Fibroblast of mammary gland (primary cell): ENCODE measurements at regions not wholly inside any gene's neighbourhood (a gene's known extent, or its start where the extent isn't known, plus 50 kb on each side); places are given as distances from the start of the nearest gene placed in this dataset.

Experiments
- DNase-seq: peaks from one replicate; pipeline ENCODE4 v3.0.0-alpha.2; 2010; ENCODE audit warnings: low read depth
- H3K4me3 ChIP-seq: 2 replicates; pipeline ENCODE4 v1.5.1; 2011; ENCODE audit warnings: low read depth, mild to moderate bottlenecking, low read length, moderate library complexity; ENCODE audit not compliant: control insufficient read depth
- TF ChIP-seq, protein P1 (sequence below): conservative IDR thresholded peaks from 2 replicates; pipeline ENCODE4 v1.5.1; 2011; ENCODE audit warnings: low read depth, low read length, inconsistent platforms; ENCODE audit not compliant: control insufficient read depth, insufficient read depth

DNA sequence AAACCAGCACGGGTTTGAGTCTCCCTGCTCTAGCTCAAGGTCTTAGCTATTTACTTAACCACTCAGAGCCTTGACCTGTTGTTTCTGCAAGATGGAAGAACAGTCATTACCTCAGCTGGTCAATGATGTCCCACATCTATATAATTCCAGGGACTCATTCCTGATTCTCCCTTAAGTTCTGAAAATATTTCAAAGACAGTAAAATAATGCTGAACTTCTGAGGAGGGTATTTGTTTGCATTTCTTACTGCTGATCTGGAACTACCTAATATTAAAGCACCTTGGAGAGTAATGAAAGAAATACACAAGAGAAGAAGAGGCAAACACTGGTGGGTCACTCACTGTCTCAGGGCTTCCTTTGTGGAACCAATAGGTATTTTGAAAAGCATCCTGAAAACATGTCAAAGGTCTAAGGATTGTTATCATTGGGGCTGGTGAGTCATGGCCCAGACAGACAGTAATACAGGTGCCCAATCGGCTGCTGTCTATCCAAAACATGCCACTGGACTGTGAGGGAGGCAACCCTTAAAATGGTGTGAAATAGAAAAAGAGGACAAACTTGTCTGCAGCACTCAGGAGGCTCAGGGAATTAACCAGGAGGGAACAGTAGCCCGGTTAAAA is 88.7 kb upstream of the EGLN3 start:
- TF ChIP-seq, protein P1, sequence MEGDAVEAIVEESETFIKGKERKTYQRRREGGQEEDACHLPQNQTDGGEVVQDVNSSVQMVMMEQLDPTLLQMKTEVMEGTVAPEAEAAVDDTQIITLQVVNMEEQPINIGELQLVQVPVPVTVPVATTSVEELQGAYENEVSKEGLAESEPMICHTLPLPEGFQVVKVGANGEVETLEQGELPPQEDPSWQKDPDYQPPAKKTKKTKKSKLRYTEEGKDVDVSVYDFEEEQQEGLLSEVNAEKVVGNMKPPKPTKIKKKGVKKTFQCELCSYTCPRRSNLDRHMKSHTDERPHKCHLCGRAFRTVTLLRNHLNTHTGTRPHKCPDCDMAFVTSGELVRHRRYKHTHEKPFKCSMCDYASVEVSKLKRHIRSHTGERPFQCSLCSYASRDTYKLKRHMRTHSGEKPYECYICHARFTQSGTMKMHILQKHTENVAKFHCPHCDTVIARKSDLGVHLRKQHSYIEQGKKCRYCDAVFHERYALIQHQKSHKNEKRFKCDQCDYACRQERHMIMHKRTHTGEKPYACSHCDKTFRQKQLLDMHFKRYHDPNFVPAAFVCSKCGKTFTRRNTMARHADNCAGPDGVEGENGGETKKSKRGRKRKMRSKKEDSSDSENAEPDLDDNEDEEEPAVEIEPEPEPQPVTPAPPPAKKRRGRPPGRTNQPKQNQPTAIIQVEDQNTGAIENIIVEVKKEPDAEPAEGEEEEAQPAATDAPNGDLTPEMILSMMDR, result no peak
- no peak for DNase-seq
- no peak overlapping the region for H3K4me3 ChIP-seq

DNA sequence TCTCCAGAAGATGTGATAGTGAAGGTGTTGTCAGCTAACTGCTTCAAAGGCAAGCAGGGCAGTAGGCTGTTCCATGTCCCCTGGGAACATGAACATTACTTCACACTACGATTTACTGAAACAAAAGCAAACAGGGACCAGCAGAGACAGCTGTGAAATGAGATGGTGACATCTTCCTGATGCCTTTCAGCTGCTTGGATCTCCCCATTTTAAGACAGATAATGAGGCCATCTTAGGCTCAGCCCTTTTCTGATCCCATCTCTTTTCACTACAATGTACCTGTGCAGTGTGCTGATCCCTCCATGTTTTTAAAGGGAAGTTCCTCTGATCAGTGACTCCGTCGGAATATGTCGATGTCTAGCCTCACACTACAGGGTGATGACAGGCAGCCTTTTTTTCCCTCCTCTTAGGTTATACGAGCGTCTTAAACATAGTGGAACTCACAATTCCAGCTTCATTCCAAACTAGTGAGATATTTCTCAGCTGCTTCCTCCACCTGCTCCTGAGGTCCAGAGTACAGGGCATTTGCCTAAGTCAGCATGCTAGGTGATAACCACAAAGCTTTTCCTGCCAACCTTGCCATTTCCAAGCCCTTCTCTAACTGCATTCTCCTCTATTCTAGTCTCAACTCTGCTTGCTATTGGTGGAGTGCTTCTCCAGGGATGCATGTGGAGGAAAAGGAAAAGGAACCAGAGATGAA is 87.6 kb upstream of the EGLN3 start:
- TF ChIP-seq, protein P1, result no peak
- DNase-seq, result no peak
- H3K4me3 ChIP-seq, result no peak overlapping the region

DNA sequence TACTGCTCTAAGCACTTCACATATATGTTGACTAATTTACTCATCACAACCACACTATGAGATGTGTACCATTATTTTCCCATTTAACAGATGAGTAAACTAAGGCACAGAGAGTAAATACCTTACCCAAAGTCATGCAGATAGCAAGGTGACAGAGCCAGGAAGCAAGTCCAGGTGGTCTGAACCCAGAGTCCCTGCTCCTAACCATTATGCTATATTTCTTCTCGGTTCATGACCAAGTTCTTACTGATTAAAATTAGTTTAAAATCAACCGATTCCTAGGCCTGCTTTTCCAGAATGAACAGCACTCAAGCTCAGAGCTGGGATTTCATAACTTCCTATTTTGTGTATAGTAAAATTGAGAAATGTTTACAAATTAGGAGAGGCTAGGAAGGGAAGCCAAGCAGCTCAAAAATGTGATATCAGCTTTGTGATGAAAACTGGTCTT is 85.5 kb upstream of the EGLN3 start:
- TF ChIP-seq, protein P1, result no peak
- DNase-seq, result no peak
- no peak overlapping the region for H3K4me3 ChIP-seq

DNA sequence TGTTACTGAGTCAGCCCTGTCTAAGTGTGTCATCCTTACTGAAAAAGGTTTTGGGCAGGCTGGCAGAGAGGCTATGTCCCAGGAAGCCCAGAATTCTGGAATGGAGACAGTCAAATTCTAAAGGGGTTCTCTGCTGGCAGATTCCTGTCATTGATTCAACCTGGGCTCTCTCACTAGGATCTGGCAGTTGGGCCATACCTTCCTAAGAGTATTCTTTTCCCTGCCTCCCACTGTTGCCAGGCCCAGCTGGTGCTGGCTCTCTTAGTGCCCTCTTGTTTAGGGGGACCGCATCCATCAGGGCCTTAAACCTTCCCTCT is 85.0 kb upstream of the EGLN3 start:
- TF ChIP-seq, protein P1, result no peak
- DNase-seq, result no peak
- H3K4me3 ChIP-seq, result no peak overlapping the region

DNA sequence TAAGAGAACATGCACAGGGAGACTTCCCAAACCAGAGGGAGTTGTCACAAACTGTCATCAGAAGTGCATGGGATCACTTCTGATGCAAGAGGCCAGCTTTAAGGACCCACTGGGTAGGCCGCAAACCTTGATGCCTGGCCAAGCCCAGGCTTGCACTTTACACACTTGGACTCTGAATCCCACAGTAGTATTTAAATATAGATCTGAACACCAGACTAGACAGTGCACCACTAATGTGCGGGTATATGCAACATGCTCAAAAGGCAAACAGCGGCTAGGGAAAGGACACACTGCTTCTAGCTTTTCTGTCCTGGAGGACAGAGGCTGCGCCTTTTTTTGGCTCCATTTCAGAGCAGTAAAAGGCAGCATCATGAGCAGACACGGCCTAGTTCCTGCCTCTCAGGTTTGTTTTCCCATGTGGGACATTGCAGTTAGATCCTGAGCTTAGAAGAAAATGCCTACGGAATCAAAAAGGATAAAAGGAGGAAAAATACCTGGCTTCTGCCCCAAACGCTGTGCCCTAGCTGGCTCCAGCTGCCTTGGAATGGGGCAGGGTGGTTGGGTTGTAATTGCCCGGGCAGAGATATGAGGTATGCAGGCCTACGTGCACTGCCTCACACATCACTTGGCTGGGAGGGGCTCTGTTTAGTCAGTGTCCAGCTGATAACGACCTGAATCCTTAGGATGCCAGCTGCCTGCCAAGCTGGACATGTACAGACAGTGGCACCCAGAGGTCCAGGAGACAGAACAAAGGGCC is 84.5 kb upstream of the EGLN3 start:
- H3K4me3 ChIP-seq, result no peak overlapping the region
- TF ChIP-seq, protein P1, result no peak
- no peak for DNase-seq

DNA sequence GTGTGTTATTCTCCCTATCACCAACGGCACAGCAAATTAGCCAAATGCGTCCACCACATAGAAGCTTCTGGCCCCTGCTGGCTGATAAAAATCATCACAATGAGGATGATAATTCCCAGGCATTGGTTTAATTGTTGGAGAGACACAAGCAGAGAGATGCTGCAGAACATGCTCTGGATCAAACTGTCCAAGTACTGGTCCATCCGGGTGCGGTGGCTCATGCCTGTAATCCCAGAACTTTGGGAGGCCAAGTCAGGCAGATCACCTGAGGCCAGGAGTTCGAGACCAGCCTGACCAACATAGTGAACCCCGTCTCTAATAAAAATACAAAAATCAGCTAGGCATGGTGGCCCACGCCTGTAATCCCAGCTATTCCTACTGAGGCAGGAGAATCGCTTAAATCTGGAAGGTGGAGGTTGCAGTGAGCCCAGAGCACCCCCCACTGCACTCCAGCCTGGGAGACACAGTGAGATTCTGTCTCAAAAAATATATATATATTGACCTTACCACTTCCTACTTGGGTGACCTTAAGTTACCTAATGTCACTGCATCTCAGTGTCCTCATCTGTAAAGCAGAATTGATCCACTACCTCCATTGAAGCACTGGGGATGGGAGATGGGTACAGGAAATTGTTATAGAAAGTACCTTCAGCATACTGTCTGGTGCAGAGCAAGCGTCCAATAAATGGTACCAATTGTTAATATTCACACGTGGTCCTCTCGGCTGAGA is 83.7 kb upstream of the EGLN3 start:
- TF ChIP-seq, protein P1, result no peak
- no peak for DNase-seq
- H3K4me3 ChIP-seq, result no peak overlapping the region
